BJ (cell line): ENCODE measurements at regions not wholly inside any gene's neighbourhood (a gene's known extent, or its start where the extent isn't known, plus 50 kb on each side); places are given as distances from the start of the nearest gene placed in this dataset.

Experiments
- CTCF ChIA-PET: fragments of 350-600 bp; formaldehyde crosslinking; extraction: SDS; loops from one replicate; lab custom pipeline; 2021; ENCODE audit warnings: antibody characterized with exemption, inconsistent platforms; lab: Yijun Ruan, JAX
- POLR2A ChIA-PET: fragments of 300-600 bp; sonication (Branson Sonifier 250); formaldehyde crosslinking; extraction: SDS; loops from one replicate; lab custom pipeline; 2021; ENCODE audit warnings: antibody characterized with exemption; lab: Charles Lee
- DNase-seq: peaks from one replicate; pipeline ENCODE4 v3.0.0-alpha.2; 2011; ENCODE audit warnings: low read depth
- H3K27me3 ChIP-seq: 2 replicates; pipeline ENCODE4 v1.6.0; 2011; ENCODE audit warnings: low read length; ENCODE audit not compliant: control insufficient read depth, insufficient read depth
- H3K36me3 ChIP-seq: 2 replicates; pipeline ENCODE4 v1.5.1; 2011; ENCODE audit warnings: low read length; ENCODE audit not compliant: control insufficient read depth, insufficient read depth
- H3K4me3 ChIP-seq: 2 replicates; pipeline ENCODE4 v1.5.1; 2011; ENCODE audit warnings: low read depth, mild to moderate bottlenecking, control low read depth, low read length
- CTCF ChIP-seq: IDR thresholded peaks from 2 replicates; pipeline ENCODE4 v1.5.1; 2011; ENCODE audit warnings: low read depth, mild to moderate bottlenecking, control low read depth, inconsistent platforms, low read length, moderate library complexity; ENCODE audit not compliant: insufficient read depth

DNA sequence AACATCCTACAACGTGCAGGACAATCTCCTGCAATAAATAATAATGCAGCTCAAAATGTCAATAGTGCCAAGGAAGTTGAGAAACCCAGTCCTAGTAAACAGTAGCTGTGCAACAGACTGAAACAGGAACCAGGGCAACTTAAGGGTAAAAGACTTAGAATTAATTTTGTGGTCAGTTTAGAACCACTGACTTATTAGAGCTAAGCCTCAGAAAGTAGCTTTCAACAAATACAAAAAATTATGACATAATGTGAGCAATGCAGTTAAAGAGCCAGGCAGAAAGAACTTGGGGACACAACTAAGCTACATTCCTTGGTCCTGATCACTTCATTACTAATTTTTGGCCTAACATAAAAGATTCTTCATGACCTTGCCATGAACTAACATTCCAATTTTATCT is 195.4 kb downstream of the MACC1 start:
- no peak for TF ChIP-seq CTCF
- POLR2A ChIA-PET = interaction anchor here (0.7 kb wide), 1 partner anchor 242 kb away, joined by 3 read pairs; no protein-coding TSS in a partner anchor
- Histone ChIP-seq H3K4me3 (no peak overlapping the region), H3K36me3 (no peaks in the 10 kb centered on the region), H3K27me3 (no peaks in the 10 kb centered on the region)
- DNase-seq = no peak
- CTCF ChIA-PET = interaction anchor here (0.8 kb wide), 1 partner anchor 10 kb away, joined by 3 read pairs; no protein-coding TSS in a partner anchor

DNA sequence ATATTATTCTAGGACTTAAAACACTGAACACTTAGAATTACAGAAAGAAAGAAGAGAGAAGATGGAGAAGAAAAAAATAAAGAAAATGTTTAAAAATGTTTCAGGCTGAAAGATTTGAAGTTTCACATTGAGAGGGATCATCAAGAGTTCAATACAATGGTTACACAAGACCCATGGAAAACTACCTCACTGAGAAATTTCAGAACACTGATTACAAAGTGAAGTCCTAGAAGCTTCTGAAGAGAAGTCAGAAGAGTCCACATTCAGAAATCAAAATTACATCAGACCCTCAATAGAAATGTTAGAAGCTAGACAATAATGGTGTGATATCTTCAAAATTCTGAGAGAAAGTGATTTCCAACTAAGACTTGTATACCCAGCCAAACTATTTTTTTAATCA is 196.1 kb downstream of the MACC1 start:
- ChIA-PET POLR2A (interaction anchor here (0.7 kb wide), 1 partner anchor 243 kb away, joined by 3 read pairs; no protein-coding TSS in a partner anchor), CTCF (no interaction called here)
- H3K27me3 ChIP-seq = no peaks in the 10 kb centered on the region
- H3K36me3 ChIP-seq = no peaks in the 10 kb centered on the region
- no peak for TF ChIP-seq CTCF
- no peak overlapping the region for H3K4me3 ChIP-seq
- DNase-seq = no peak

- DNase-seq = no peak
- TF ChIP-seq CTCF = no peak
- Histone ChIP-seq H3K4me3 (no peak overlapping the region), H3K27me3 (no peaks in the 10 kb centered on the region), H3K36me3 (no peaks in the 10 kb centered on the region)
- CTCF ChIA-PET = no interaction called here
- POLR2A ChIA-PET = no interaction called here
Observed at GRCh38 chr7:20019757-20020432, 197.3 kb downstream of the MACC1 start.

DNA sequence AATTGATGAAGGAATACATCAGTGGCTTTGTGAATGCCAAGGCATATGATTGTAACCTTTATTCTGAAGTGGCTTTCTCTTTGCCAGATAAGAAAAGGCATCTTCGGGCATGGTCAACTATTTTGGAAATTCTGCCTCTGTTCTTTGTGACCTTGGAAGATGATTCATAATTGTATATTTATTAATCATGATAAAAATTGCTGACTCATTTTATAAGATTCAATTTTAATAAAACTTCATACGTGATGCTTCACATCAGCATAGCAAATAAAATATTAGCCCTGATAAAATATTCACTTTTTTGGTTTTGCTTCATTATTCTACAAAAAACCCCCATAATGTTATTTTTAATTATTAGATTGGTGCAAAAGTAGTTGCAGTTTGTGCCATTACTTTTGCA is 200.5 kb downstream of the MACC1 start:
- Histone ChIP-seq H3K36me3 (no peaks in the 10 kb centered on the region), H3K4me3 (no peak overlapping the region), H3K27me3 (no peaks in the 10 kb centered on the region)
- no peak for TF ChIP-seq CTCF
- no peak for DNase-seq
- CTCF ChIA-PET = no interaction called here
- POLR2A ChIA-PET = no interaction called here

GRCh38 chr7:20013536-20013935 is 203.6 kb downstream of the MACC1 start:
- Histone ChIP-seq H3K4me3 (no peak overlapping the region), H3K27me3 (no peaks in the 10 kb centered on the region), H3K36me3 (no peaks in the 10 kb centered on the region)
- ChIA-PET CTCF (no interaction called here), POLR2A (no interaction called here)
- no peak for DNase-seq
- no peak for TF ChIP-seq CTCF
